GM12892 (cell line): ENCODE measurements at regions not wholly inside any gene's neighbourhood (a gene's known extent, or its start where the extent isn't known, plus 50 kb on each side); places are given as distances from the start of the nearest gene placed in this dataset.

Source experiments
- POLR2A ChIP-seq: IDR thresholded peaks from 2 replicates; pipeline ENCODE4 v1.6.1; 2011; ENCODE audit warnings: low read depth, low read length, control low read depth
- POLR2AphosphoS5 ChIP-seq: IDR thresholded peaks from 2 replicates; pipeline ENCODE4 v1.6.1; 2011; ENCODE audit warnings: low read depth, low read length, control low read depth

GRCh38 chr13:107324416-107325204 is 756.7 kb upstream of the ARGLU1 start:
- no peak for TF ChIP-seq POLR2A
- no peak for TF ChIP-seq POLR2AphosphoS5
